HG02884 (cell line): ENCODE measurements at regions not wholly inside any gene's neighbourhood (a gene's known extent, or its start where the extent isn't known, plus 50 kb on each side); places are given as distances from the start of the nearest gene placed in this dataset.

Experiments used
- ATAC-seq: cut with Tn5 transposase; IDR thresholded peaks from one replicate; pipeline ENCODE4 v1.9.1; 2021; ENCODE audit warnings: mild to moderate bottlenecking, moderate library complexity; ENCODE audit not compliant: unreplicated experiment

GRCh38 chr2:103462101-103462500 is 700.3 kb downstream of the TMEM182 start:
- no peak for ATAC-seq

GRCh38 chr2:103462712-103463111 is 700.9 kb downstream of the TMEM182 start:
- no peak for ATAC-seq

GRCh38 chr2:103464831-103465230 is 703.0 kb downstream of the TMEM182 start:
- ATAC-seq: no peak

GRCh38 chr2:103469800-103470199 is 708.0 kb downstream of the TMEM182 start:
- ATAC-seq: no peak

- ATAC-seq: no peak
Observed at GRCh38 chr2:103484906-103485305, 723.1 kb downstream of the TMEM182 start.

- ATAC-seq: no peak
Observed at GRCh38 chr2:103496850-103497249, 735.0 kb downstream of the TMEM182 start.

GRCh38 chr2:103506812-103507211 is 745.0 kb downstream of the TMEM182 start:
- no peak for ATAC-seq

GRCh38 chr2:103512442-103512841 is 750.6 kb downstream of the TMEM182 start:
- no peak for ATAC-seq

GRCh38 chr2:103520547-103520946 is 758.7 kb downstream of the TMEM182 start:
- ATAC-seq: no peak

- no peak for ATAC-seq
Observed at GRCh38 chr2:103525756-103526155, 763.9 kb downstream of the TMEM182 start.

- ATAC-seq: no peak
Observed at GRCh38 chr2:103526757-103527156, 764.9 kb downstream of the TMEM182 start.

GRCh38 chr2:103527278-103527677 is 765.4 kb downstream of the TMEM182 start:
- ATAC-seq: no peak

GRCh38 chr2:103529798-103530502 is 768.1 kb downstream of the TMEM182 start:
- ATAC-seq: no peak

GRCh38 chr2:103552775-103553174 is 790.9 kb downstream of the TMEM182 start:
- no peak for ATAC-seq

- ATAC-seq: no peak
Observed at GRCh38 chr2:103594823-103595222, 833.0 kb downstream of the TMEM182 start.

- no peak for ATAC-seq
Observed at GRCh38 chr2:103605071-103605780, 843.4 kb downstream of the TMEM182 start.

GRCh38 chr2:103615611-103616105 is 853.8 kb downstream of the TMEM182 start:
- no peak for ATAC-seq

- no peak for ATAC-seq
Observed at GRCh38 chr2:103616891-103617290, 855.1 kb downstream of the TMEM182 start.

- ATAC-seq: no peak
Observed at GRCh38 chr2:103618112-103618511, 856.3 kb downstream of the TMEM182 start.

- ATAC-seq: no peak
Observed at GRCh38 chr2:103627301-103627700, 865.5 kb downstream of the TMEM182 start.

- ATAC-seq: no peak
Observed at GRCh38 chr2:103638978-103639377, 877.1 kb downstream of the TMEM182 start.

- no peak for ATAC-seq
Observed at GRCh38 chr2:103656558-103656957, 894.7 kb downstream of the TMEM182 start.
